A549 (cell line): ENCODE measurements at regions not wholly inside any gene's neighbourhood (a gene's known extent, or its start where the extent isn't known, plus 50 kb on each side); places are given as distances from the start of the nearest gene placed in this dataset.

Source experiments
- ATAC-seq, 2 experiments: fragments of 200-7000 bp in 1 of 2; fragments of >200 bp in 1 of 2; cut with Nextera tagmentation in 1 of 2; cut with Tn5 transposase in 1 of 2; 3 replicates each; pipeline versions ENCODE4 v1.8.0 to v1.9.1; 2018 to 2020; ENCODE audit warnings: mild to moderate bottlenecking in 1 of 2, moderate library complexity in 1 of 2
- CTCF ChIA-PET: fragments of 300-600 bp; sonication (Branson Sonifier 250); formaldehyde crosslinking; extraction: SDS; loops from one replicate; lab custom pipeline; 2021; ENCODE audit warnings: antibody characterized with exemption, inconsistent platforms; lab: Yijun Ruan, JAX
- POLR2A ChIA-PET: fragments of 350-600 bp; formaldehyde crosslinking; extraction: SDS; loops from one replicate; lab custom pipeline; 2021; ENCODE audit warnings: antibody characterized with exemption, inconsistent platforms; lab: Yijun Ruan, JAX
- DNase-seq, 2 experiments: peaks; one replicate each; pipeline versions ENCODE4 v3.0.0 to v3.0.0-alpha.2; 2011 to 2016; ENCODE audit warnings: low read depth in 1 of 2, low spot score in 1 of 2
- FAIRE-seq: peaks from 2 replicates; lab custom pipeline; 2011; peaks lifted over from hg19 to GRCh38; lab: Jason Lieb, UNC
- H3K27ac ChIP-seq, 2 experiments: fragments of >200 bp; sonication (Bioruptor Twin); formaldehyde crosslinking; 3 replicates each; pipeline ENCODE4 v1.5.1; 2016 to 2017
- H3K4me1 ChIP-seq: fragments of >200 bp; sonication (Bioruptor Twin); formaldehyde crosslinking; 3 replicates; pipeline ENCODE4 v1.6.1; 2016
- H3K4me2 ChIP-seq: fragments of >200 bp; sonication (Bioruptor Twin); formaldehyde crosslinking; 3 replicates; pipeline ENCODE4 v1.6.1; 2016
- H3K4me3 ChIP-seq: fragments of >200 bp; sonication (Bioruptor Twin); formaldehyde crosslinking; 3 replicates; pipeline ENCODE4 v1.5.1; 2016
- H3K9me3 ChIP-seq: fragments of >200 bp; sonication (Bioruptor Twin); formaldehyde crosslinking; 3 replicates; pipeline ENCODE4 v1.6.1; 2016
- BCL3 ChIP-seq: fragments of >200 bp; sonication (Bioruptor Twin); formaldehyde crosslinking; IDR thresholded peaks from 3 replicates; pipeline ENCODE4 v1.6.1; 2016
- CHD4 ChIP-seq: fragments of 200-600 bp; sonication (generic); IDR thresholded peaks from 2 replicates; pipeline ENCODE4 v1.6.1; 2016; ENCODE audit warnings: antibody characterized with exemption, mild to moderate bottlenecking, borderline replicate concordance
- CTCF ChIP-seq: fragments of >200 bp; sonication (Bioruptor Twin); formaldehyde crosslinking; IDR thresholded peaks from 3 replicates; pipeline ENCODE4 v1.5.1; 2016
- EHF ChIP-seq: fragments of 250-450 bp; sonication (Bioruptor Pico); IDR thresholded peaks from 2 replicates; pipeline ENCODE4 v1.5.0; 2020; ENCODE audit warnings: mild to moderate bottlenecking
- ESRRA ChIP-seq: fragments of 150-350 bp; IDR thresholded peaks from 2 replicates; pipeline ENCODE4 v1.6.1; 2014; ENCODE audit warnings: mild to moderate bottlenecking, low read length, borderline replicate concordance
- FOSB ChIP-seq: fragments of 250-450 bp; sonication (Bioruptor Pico); IDR thresholded peaks from 2 replicates; pipeline ENCODE4 v1.5.0; 2020; ENCODE audit warnings: mild to moderate bottlenecking, moderate library complexity
- FOXS1 ChIP-seq: fragments of 250-450 bp; sonication (Bioruptor Pico); IDR thresholded peaks from 2 replicates; pipeline ENCODE4 v1.5.0; 2020; ENCODE audit warnings: mild to moderate bottlenecking, moderate library complexity
- GATA3 ChIP-seq: IDR thresholded peaks from 2 replicates; pipeline ENCODE4 v1.6.1; 2012; ENCODE audit warnings: borderline replicate concordance
- HDAC2 ChIP-seq: fragments of 200-600 bp; sonication (generic); IDR thresholded peaks from 2 replicates; pipeline ENCODE4 v1.6.1; 2016
- HES2 ChIP-seq: fragments of >200 bp; sonication (Bioruptor Twin); formaldehyde crosslinking; IDR thresholded peaks from 2 replicates; pipeline ENCODE4 v1.6.1; 2016
- HOXB13 ChIP-seq: fragments of 250-450 bp; sonication (Bioruptor Pico); IDR thresholded peaks from 2 replicates; pipeline ENCODE4 v1.5.0; 2020; ENCODE audit warnings: low read depth, mild to moderate bottlenecking, moderate library complexity
- JUN ChIP-seq, 2 experiments: fragments of >200 bp; sonication (Bioruptor Twin); formaldehyde crosslinking; IDR thresholded peaks; 2 replicates in 1 of 2; 3 replicates in 1 of 2; pipeline ENCODE4 v1.6.1; 2016 to 2017
- KDM5A ChIP-seq: fragments of 200-600 bp; sonication (generic); IDR thresholded peaks from 2 replicates; pipeline ENCODE4 v1.6.1; 2016; ENCODE audit warnings: antibody characterized with exemption, mild to moderate bottlenecking
- MAFK ChIP-seq: fragments of 450-650 bp; IDR thresholded peaks from 2 replicates; pipeline ENCODE4 v1.6.1; 2014; ENCODE audit not compliant: partially characterized antibody
- MAZ ChIP-seq: fragments of 150-350 bp; IDR thresholded peaks from 2 replicates; pipeline ENCODE4 v1.6.1; 2014; ENCODE audit warnings: antibody characterized with exemption, low read depth, low read length, borderline replicate concordance
- MYC ChIP-seq: IDR thresholded peaks from 2 replicates; pipeline ENCODE4 v1.6.1; 2012; ENCODE audit warnings: mild to moderate bottlenecking, inconsistent platforms, low read length, improper control_type of control experiment, borderline replicate concordance
- NFE2L2 ChIP-seq: fragments of 150-350 bp; conservative IDR thresholded peaks from 2 replicates; pipeline ENCODE4 v1.6.1; 2014; ENCODE audit warnings: low read length
- PHF8 ChIP-seq: fragments of 200-600 bp; sonication (generic); IDR thresholded peaks from 2 replicates; pipeline ENCODE4 v1.6.1; 2016; ENCODE audit warnings: low read depth, mild to moderate bottlenecking, antibody characterized with exemption, moderate library complexity, borderline replicate concordance
- RAD21 ChIP-seq, 2 experiments: fragments of >200 bp in 1 of 2; sonication (Bioruptor Twin) in 1 of 2; formaldehyde crosslinking in 1 of 2; IDR thresholded peaks in 1 of 2; conservative IDR thresholded peaks in 1 of 2; 2 replicates in 1 of 2; 3 replicates in 1 of 2; pipeline ENCODE4 v1.6.1; 2012 to 2018; ENCODE audit warnings: inconsistent platforms in 1 of 2
- RARB ChIP-seq: fragments of 250-450 bp; sonication (Bioruptor Pico); IDR thresholded peaks from 2 replicates; pipeline ENCODE4 v1.8.0; 2021; ENCODE audit warnings: mild to moderate bottlenecking, moderate library complexity
- RCOR1 ChIP-seq: fragments of 150-350 bp; IDR thresholded peaks from 2 replicates; pipeline ENCODE4 v1.6.1; 2014; ENCODE audit warnings: antibody characterized with exemption, low read length, low read depth
- REST ChIP-seq: fragments of 200-600 bp; sonication (generic); IDR thresholded peaks from 2 replicates; pipeline ENCODE4 v1.6.1; 2016; ENCODE audit warnings: antibody characterized with exemption, mild to moderate bottlenecking, moderate library complexity
- RFX5 ChIP-seq: fragments of 450-650 bp; IDR thresholded peaks from 2 replicates; pipeline ENCODE4 v1.7.1; 2014; ENCODE audit warnings: antibody characterized with exemption, mild to moderate bottlenecking, moderate library complexity
- RNF2 ChIP-seq: fragments of 200-600 bp; sonication (generic); IDR thresholded peaks from 2 replicates; pipeline ENCODE4 v1.6.1; 2016; ENCODE audit warnings: low read depth, mild to moderate bottlenecking, antibody characterized with exemption, moderate library complexity, borderline replicate concordance
- SMC3 ChIP-seq: fragments of >200 bp; sonication (Bioruptor Twin); formaldehyde crosslinking; IDR thresholded peaks from 3 replicates; pipeline ENCODE4 v1.6.1; 2018; ENCODE audit warnings: inconsistent platforms
- SREBF2 ChIP-seq: fragments of 450-650 bp; IDR thresholded peaks from 2 replicates; pipeline ENCODE4 v1.6.1; 2014; ENCODE audit warnings: mild to moderate bottlenecking, moderate library complexity
- ZNF302 ChIP-seq: fragments of 250-450 bp; sonication (Bioruptor Pico); IDR thresholded peaks from 2 replicates; pipeline ENCODE4 v1.9.0; 2021; ENCODE audit warnings: inconsistent platforms, mild to moderate bottlenecking, moderate library complexity
- ZSCAN20 ChIP-seq: fragments of 250-450 bp; sonication (Bioruptor Pico); IDR thresholded peaks from 2 replicates; pipeline ENCODE4 v1.8.0; 2022; ENCODE audit warnings: mild to moderate bottlenecking, moderate library complexity
- WGBS: methylation state at CpG from one replicate; pipeline ENCODE4 v1.1.6; 2017; ENCODE audit errors: missing lambda C conversion rate; 5-methylcytosine and 5-hydroxymethylcytosine counted together

- Histone ChIP-seq H3K4me3 (no peak overlapping the region), H3K27ac (no peak overlapping the region), H3K4me2 (no peak overlapping the region), H3K4me1 (no peaks in the 10 kb centered on the region), H3K9me3 (no peaks in the 10 kb centered on the region)
- FAIRE-seq (no peak), ATAC-seq (no peak), DNase-seq (no peak)
- CTCF ChIA-PET, result no interaction called here
- TF ChIP-seq ZSCAN20 (CRISPR knock-in tag), result no peak
- TF ChIP-seq FOSB, result no peak
- no peak for TF ChIP-seq REST
- TF ChIP-seq EHF (CRISPR knock-in tag), result no peak
- TF ChIP-seq FOXS1 (CRISPR knock-in tag), result no peak
- TF ChIP-seq HDAC2, result no peak
- no peak for TF ChIP-seq RNF2
- no peak for TF ChIP-seq CTCF
- TF ChIP-seq ZNF302, result no peak
- TF ChIP-seq RCOR1, result no peak
- TF ChIP-seq RFX5, result no peak
- WGBS, result 35% methylated on average over 30 of the region's 30 CpGs
- POLR2A ChIA-PET, result no interaction called here
Observed at GRCh38 chr12:34302131-34302885, 280.0 kb downstream of the ALG10 start.

GRCh38 chr12:34303091-34303870 is 281.0 kb downstream of the ALG10 start:
- no peak overlapping the region for H3K27ac ChIP-seq
- FAIRE-seq, result no peak
- 42% methylated on average over 24 of the region's 24 CpGs for WGBS
- TF ChIP-seq JUN (IDR thresholded peaks at IDR 0.05), result no peak
- no peak for TF ChIP-seq RAD21 (conservative IDR thresholded peaks at IDR 0.05 in 1 of 2, IDR thresholded peaks at IDR 0.05 in 1 of 2)
- TF ChIP-seq ESRRA, result no peak
- TF ChIP-seq SMC3, result no peak
- no peak for TF ChIP-seq MAFK
- TF ChIP-seq HOXB13, result no peak
- no peak for TF ChIP-seq NFE2L2
- no peak for TF ChIP-seq PHF8
- TF ChIP-seq CHD4, result no peak
- TF ChIP-seq CTCF, result no peak
- no peak for TF ChIP-seq BCL3
- TF ChIP-seq MYC, result no peak
- no peak for TF ChIP-seq KDM5A
- no peak for TF ChIP-seq RARB
- no peak for TF ChIP-seq HES2
- TF ChIP-seq GATA3, result no peak
- TF ChIP-seq MAZ, result no peak
- TF ChIP-seq SREBF2, result no peak

More at GRCh38 chr12:34303091-34303870, 281.0 kb downstream of the ALG10 start:
- ChIA-PET CTCF (no interaction called here), POLR2A (no interaction called here)
- no peaks in the 10 kb centered on the region for H3K4me1 ChIP-seq
- no peak overlapping the region for H3K4me3 ChIP-seq
- DNase-seq, result no peak
- no peak overlapping the region for H3K4me2 ChIP-seq
- ATAC-seq, result no peak
- no peaks in the 10 kb centered on the region for H3K9me3 ChIP-seq
